ENCODE measurements at regions not wholly inside any gene's neighbourhood (a gene's known extent, or its start where the extent isn't known, plus 50 kb on each side); places are given as distances from the start of the nearest gene placed in this dataset.

DNA sequence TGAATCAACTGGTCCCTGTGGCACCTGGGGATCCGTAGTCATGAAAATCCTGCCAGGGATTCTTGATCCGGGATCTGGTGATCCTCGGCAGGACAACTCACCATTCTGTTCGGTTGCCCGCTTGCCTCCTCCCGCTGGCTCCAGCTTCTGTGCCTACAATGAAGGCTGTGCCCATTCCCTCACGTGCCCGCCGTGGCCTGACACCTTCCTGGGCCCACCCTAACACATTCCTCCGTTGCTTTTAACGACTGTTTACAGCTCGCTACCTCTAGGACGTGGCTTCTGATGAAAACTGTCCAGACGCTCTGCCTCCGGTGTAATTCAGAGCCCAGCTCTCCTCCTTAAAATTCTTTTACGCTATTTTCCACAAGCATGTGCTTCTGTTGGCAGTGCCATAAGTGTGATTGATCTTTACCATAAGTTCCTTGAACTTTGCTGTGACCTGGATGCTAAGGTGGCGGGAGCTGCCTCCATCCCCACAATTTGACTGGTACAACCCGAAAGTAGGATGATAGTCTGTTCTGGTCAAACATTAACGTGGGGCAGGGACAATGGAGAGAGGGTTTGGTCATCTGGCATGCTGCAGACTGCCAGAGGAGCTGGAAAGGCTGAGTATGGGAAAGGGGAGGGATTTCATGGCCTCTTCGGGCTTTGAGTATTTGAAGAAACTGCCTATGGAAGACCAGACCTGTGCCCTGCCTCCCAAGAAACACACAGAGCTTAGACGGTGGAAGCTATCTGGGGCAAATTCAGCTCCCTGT lies 206.8 kb upstream of the TNP1 start:
- ChIA-PET POLR2A (no interaction called here), CTCF (no interaction called here)
- H2AFZ ChIP-seq (ENCODE audit: insufficient read depth, low read depth, low read length, poor library complexity, severe bottlenecking) = no peak overlapping the region
- TF ChIP-seq, protein P1, sequence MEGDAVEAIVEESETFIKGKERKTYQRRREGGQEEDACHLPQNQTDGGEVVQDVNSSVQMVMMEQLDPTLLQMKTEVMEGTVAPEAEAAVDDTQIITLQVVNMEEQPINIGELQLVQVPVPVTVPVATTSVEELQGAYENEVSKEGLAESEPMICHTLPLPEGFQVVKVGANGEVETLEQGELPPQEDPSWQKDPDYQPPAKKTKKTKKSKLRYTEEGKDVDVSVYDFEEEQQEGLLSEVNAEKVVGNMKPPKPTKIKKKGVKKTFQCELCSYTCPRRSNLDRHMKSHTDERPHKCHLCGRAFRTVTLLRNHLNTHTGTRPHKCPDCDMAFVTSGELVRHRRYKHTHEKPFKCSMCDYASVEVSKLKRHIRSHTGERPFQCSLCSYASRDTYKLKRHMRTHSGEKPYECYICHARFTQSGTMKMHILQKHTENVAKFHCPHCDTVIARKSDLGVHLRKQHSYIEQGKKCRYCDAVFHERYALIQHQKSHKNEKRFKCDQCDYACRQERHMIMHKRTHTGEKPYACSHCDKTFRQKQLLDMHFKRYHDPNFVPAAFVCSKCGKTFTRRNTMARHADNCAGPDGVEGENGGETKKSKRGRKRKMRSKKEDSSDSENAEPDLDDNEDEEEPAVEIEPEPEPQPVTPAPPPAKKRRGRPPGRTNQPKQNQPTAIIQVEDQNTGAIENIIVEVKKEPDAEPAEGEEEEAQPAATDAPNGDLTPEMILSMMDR (IDR thresholded peaks at IDR 0.05) = no peak
- TF ChIP-seq EZH2 (IDR thresholded peaks at IDR 0.05; ENCODE audit: borderline replicate concordance, insufficient read depth, low read depth, low read length, poor library complexity, severe bottlenecking) = no peak
- H3K4me3 Mint-ChIP-seq = no peak overlapping the region
- H3K79me2 ChIP-seq (ENCODE audit: control insufficient read depth, insufficient read depth, low read length) = no peaks in the 10 kb centered on the region
- H3K4me3 ChIP-seq (ENCODE audit: control extremely low read depth in 1 of 5, extremely low read depth in 1 of 5, insufficient read depth in 1 of 5, low read depth in 2 of 5, low read length in 4 of 5) = no peak overlapping the region
- H3K27ac ChIP-seq (ENCODE audit: low read length in 2 of 2) = no peak overlapping the region
- H3K4me1 ChIP-seq (ENCODE audit: control insufficient read depth in 2 of 2, insufficient read depth in 2 of 2, low read length in 2 of 2) = no peaks in the 10 kb centered on the region
- peaks cover 0 to 22% (median 2%) of the 10 kb centered on the region in 3 donors for H3K9me3 ChIP-seq (ENCODE audit: control extremely low read depth in 1 of 3, control insufficient read depth in 2 of 3, insufficient read depth in 1 of 3, low read length in 2 of 3)
- H3K4me1 Mint-ChIP-seq = no peaks in the 10 kb centered on the region
- H4K20me1 ChIP-seq (ENCODE audit: control insufficient read depth, insufficient read depth, low read length, poor library complexity, severe bottlenecking) = no peaks in the 10 kb centered on the region
- WGBS (ENCODE audit: insufficient coverage) = 90% methylated on average over 19 of the region's 21 CpGs
- H3K27me3 ChIP-seq (replicated peaks in 1 of 4; ENCODE audit: control extremely low read depth in 1 of 4, control insufficient read depth in 3 of 4, insufficient read depth in 4 of 4, low read length in 3 of 4) = no peaks in the 10 kb centered on the region
- ATAC-seq (ENCODE audit: low read depth) (no peak), DNase-seq (no peak)
- H3K27ac Mint-ChIP-seq = no peak overlapping the region
- no peak overlapping the region for H3K9ac ChIP-seq (ENCODE audit: low read length)
- no peaks in the 10 kb centered on the region for H3K9me3 Mint-ChIP-seq (ENCODE audit: insufficient read depth)
- intact Hi-C loops (cut with micrococcal nuclease) = no loop called here
- peaks cover 22% of the 10 kb centered on the region for H3K27me3 Mint-ChIP-seq
- no peak overlapping the region for H3K4me2 ChIP-seq (replicated peaks; ENCODE audit: low read depth, low read length, poor library complexity, severe bottlenecking)
- no peaks in the 10 kb centered on the region for H3K36me3 ChIP-seq (replicated peaks in 1 of 2; ENCODE audit: control extremely low read depth in 1 of 2, control insufficient read depth in 1 of 2, extremely low read depth in 1 of 2, insufficient read depth in 2 of 2, low read length in 1 of 2)

DNA sequence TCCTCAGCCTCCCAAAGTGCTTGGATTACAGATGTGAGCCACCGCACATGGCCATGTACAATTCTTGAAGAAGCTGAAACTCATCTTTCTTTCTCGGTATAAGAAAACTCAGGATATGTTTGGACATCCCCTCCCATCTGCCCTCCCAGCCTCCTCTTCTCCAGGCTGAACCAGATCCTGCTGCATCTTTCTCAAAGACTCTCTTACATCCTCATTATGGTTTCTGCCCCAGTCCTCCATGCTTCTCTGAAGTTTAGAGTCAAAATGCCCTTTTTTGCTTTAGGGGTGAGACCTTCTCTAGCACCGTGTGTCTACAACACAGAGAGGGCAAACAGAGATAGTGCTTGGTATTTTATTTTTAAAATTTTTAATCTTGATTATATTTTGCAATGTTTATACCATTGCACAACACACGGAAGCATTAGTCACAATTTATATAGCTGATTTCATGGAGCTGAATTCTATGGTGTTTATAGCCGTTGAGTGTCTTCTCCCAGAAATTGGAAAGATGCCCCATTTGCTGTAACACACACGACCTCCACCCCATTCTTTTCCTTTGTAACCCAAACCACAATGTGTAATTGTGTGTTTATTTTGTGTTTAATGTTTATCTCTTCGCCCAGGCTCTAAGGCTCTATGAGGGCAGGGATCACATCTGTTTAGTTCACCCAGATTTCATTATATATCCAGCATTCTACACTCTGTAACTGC lies 206.0 kb upstream of the TNP1 start:
- ChIA-PET POLR2A (no interaction called here), CTCF (no interaction called here)
- Histone ChIP-seq H3K79me2 (ENCODE audit: control insufficient read depth, insufficient read depth, low read length) (no peaks in the 10 kb centered on the region), H3K9ac (ENCODE audit: low read length) (no peak overlapping the region), H3K9me3 (ENCODE audit: control extremely low read depth in 1 of 3, control insufficient read depth in 2 of 3, insufficient read depth in 1 of 3, low read length in 2 of 3) (peaks cover 0 to 24% (median 2%) of the 10 kb centered on the region in 3 donors), H3K36me3 (replicated peaks in 1 of 2; ENCODE audit: control extremely low read depth in 1 of 2, control insufficient read depth in 1 of 2, extremely low read depth in 1 of 2, insufficient read depth in 2 of 2, low read length in 1 of 2) (no peaks in the 10 kb centered on the region), H3K27me3 (replicated peaks in 1 of 4; ENCODE audit: control extremely low read depth in 1 of 4, control insufficient read depth in 3 of 4, insufficient read depth in 4 of 4, low read length in 3 of 4) (no peaks in the 10 kb centered on the region), H3K4me2 (replicated peaks; ENCODE audit: low read depth, low read length, poor library complexity, severe bottlenecking) (no peak overlapping the region), H3K27ac (ENCODE audit: low read length in 2 of 2) (no peak overlapping the region), H3K4me3 (ENCODE audit: control extremely low read depth in 1 of 5, extremely low read depth in 1 of 5, insufficient read depth in 1 of 5, low read depth in 2 of 5, low read length in 4 of 5) (no peak overlapping the region), H4K20me1 (ENCODE audit: control insufficient read depth, insufficient read depth, low read length, poor library complexity, severe bottlenecking) (no peaks in the 10 kb centered on the region), H3K4me1 (ENCODE audit: control insufficient read depth in 2 of 2, insufficient read depth in 2 of 2, low read length in 2 of 2) (no peaks in the 10 kb centered on the region), H2AFZ (ENCODE audit: insufficient read depth, low read depth, low read length, poor library complexity, severe bottlenecking) (no peak overlapping the region)
- peaks cover 22% of the 10 kb centered on the region for H3K27me3 Mint-ChIP-seq
- H3K9me3 Mint-ChIP-seq (ENCODE audit: insufficient read depth) = no peaks in the 10 kb centered on the region
- 93% methylated on average over 2 of the region's 7 CpGs for WGBS (ENCODE audit: insufficient coverage)
- no peak overlapping the region for H3K4me3 Mint-ChIP-seq
- no peaks in the 10 kb centered on the region for H3K4me1 Mint-ChIP-seq
- DNase-seq (no peak), ATAC-seq (ENCODE audit: low read depth) (no peak)
- intact Hi-C loops (cut with micrococcal nuclease) = no loop called here
- TF ChIP-seq, protein P1 (IDR thresholded peaks at IDR 0.05) = no peak
- TF ChIP-seq EZH2 (IDR thresholded peaks at IDR 0.05; ENCODE audit: borderline replicate concordance, insufficient read depth, low read depth, low read length, poor library complexity, severe bottlenecking) = no peak
- no peak overlapping the region for H3K27ac Mint-ChIP-seq
